Activated CD8-positive, alpha-beta T cell treated with anti-CD3 and anti-CD28 coated beads for 36 hours (primary cell): ENCODE measurements at regions not wholly inside any gene's neighbourhood (a gene's known extent, or its start where the extent isn't known, plus 50 kb on each side); places are given as distances from the start of the nearest gene placed in this dataset.

Source experiments
- ATAC-seq: fragments of 200-7000 bp; cut with Tn5 transposase; one replicate; pipeline ENCODE4 v1.10.0; 2021; ENCODE audit warnings: mild to moderate bottlenecking, moderate library complexity
- CTCF ChIA-PET: fragments of 350-600 bp; sonication (Branson Sonifier 250); formaldehyde crosslinking; loops from one replicate; lab custom pipeline; 2021; ENCODE audit warnings: antibody characterized with exemption; lab: Charles Lee
- POLR2A ChIA-PET: fragments of 350-600 bp; sonication (Branson Sonifier 250); formaldehyde crosslinking; loops from one replicate; lab custom pipeline; 2021; ENCODE audit warnings: antibody characterized with exemption; lab: Charles Lee
- DNase-seq: peaks from one replicate; pipeline ENCODE4 v3.0.0-alpha.2; 2020
- H3K27ac Mint-ChIP-seq: one replicate; pipeline ENCODE4 v1.8.0; 2021; ENCODE audit warnings: mild to moderate bottlenecking, mixed read lengths
- H3K27me3 Mint-ChIP-seq: one replicate; pipeline ENCODE4 v1.8.0; 2021; ENCODE audit warnings: mixed read lengths
- H3K36me3 Mint-ChIP-seq: one replicate; pipeline ENCODE4 v1.8.0; 2021; ENCODE audit warnings: low read depth, mixed read lengths
- H3K4me1 Mint-ChIP-seq: one replicate; pipeline ENCODE4 v1.8.0; 2021; ENCODE audit warnings: low read depth, mixed read lengths
- H3K4me3 Mint-ChIP-seq: one replicate; pipeline ENCODE4 v1.8.0; 2021; ENCODE audit warnings: mild to moderate bottlenecking, moderate library complexity, mixed read lengths
- H3K9me3 Mint-ChIP-seq: one replicate; pipeline ENCODE4 v1.8.0; 2021; ENCODE audit warnings: mixed read lengths
- CTCF ChIP-seq: fragments of 200-600 bp; IDR thresholded peaks from one replicate; pipeline ENCODE4 v1.8.0; 2022; ENCODE audit warnings: antibody characterized with exemption, mild to moderate bottlenecking
- intact Hi-C: fragments of 100-400 bp; cut with micrococcal nuclease; formaldehyde crosslinking; loops from one replicate; pipeline ENCODE4 v1.10.0; 2022

GRCh38 chr10:44017483-44018145 is 367.3 kb downstream of the CXCL12 start:
- no peak for TF ChIP-seq CTCF
- CTCF ChIA-PET, result no interaction called here
- H3K36me3 Mint-ChIP-seq, result no peaks in the 10 kb centered on the region
- DNase-seq (no peak), ATAC-seq (no peak)
- H3K27me3 Mint-ChIP-seq, result peaks cover 2% of the 10 kb centered on the region
- no peaks in the 10 kb centered on the region for H3K9me3 Mint-ChIP-seq
- no peaks in the 10 kb centered on the region for H3K4me1 Mint-ChIP-seq
- no peak overlapping the region for H3K4me3 Mint-ChIP-seq
- intact Hi-C loops, result no loop called here
- H3K27ac Mint-ChIP-seq, result no peak overlapping the region
- POLR2A ChIA-PET, result no interaction called here

- DNase-seq (no peak), ATAC-seq (no peak)
- Mint-ChIP-seq H3K27me3 (peaks cover 2% of the 10 kb centered on the region), H3K4me1 (no peaks in the 10 kb centered on the region), H3K27ac (no peak overlapping the region), H3K4me3 (no peak overlapping the region), H3K36me3 (no peaks in the 10 kb centered on the region), H3K9me3 (no peaks in the 10 kb centered on the region)
- intact Hi-C loops, result no loop called here
- POLR2A ChIA-PET, result no interaction called here
- TF ChIP-seq CTCF, result no peak
- CTCF ChIA-PET, result no interaction called here
These were observed 368.1 kb downstream of the CXCL12 start for GRCh38 chr10:44016589-44017482.

GRCh38 chr10:44015702-44016500 is 367.2 kb upstream of the ZNF32 start:
- Mint-ChIP-seq H3K4me1 (peaks cover 7% of the 10 kb centered on the region), H3K4me3 (no peak overlapping the region), H3K27me3 (peaks cover 2% of the 10 kb centered on the region), H3K36me3 (no peaks in the 10 kb centered on the region), H3K9me3 (no peaks in the 10 kb centered on the region), H3K27ac (no peak overlapping the region)
- no peak for TF ChIP-seq CTCF
- DNase-seq, result no peak
- intact Hi-C loops, result no loop called here
- CTCF ChIA-PET, result no interaction called here
- ATAC-seq, result no peak
- POLR2A ChIA-PET, result no interaction called here

GRCh38 chr10:44014644-44015250 is 366.1 kb upstream of the ZNF32 start:
- Mint-ChIP-seq H3K9me3 (no peaks in the 10 kb centered on the region), H3K4me3 (no peak overlapping the region), H3K36me3 (no peaks in the 10 kb centered on the region), H3K27me3 (peaks cover 2% of the 10 kb centered on the region), H3K4me1 (peaks cover 10% of the 10 kb centered on the region), H3K27ac (no peak overlapping the region)
- ATAC-seq (no peak), DNase-seq (no peak)
- CTCF ChIA-PET, result no interaction called here
- intact Hi-C loops, result no loop called here
- POLR2A ChIA-PET, result no interaction called here
- TF ChIP-seq CTCF, result no peak
